IMR-90 (cell line): ENCODE measurements at regions not wholly inside any gene's neighbourhood (a gene's known extent, or its start where the extent isn't known, plus 50 kb on each side); places are given as distances from the start of the nearest gene placed in this dataset.

Experiments used
- BHLHE40 ChIP-seq: fragments of 150-350 bp; IDR thresholded peaks from 2 replicates; pipeline ENCODE4 v1.6.1; 2016; ENCODE audit warnings: mild to moderate bottlenecking, low read depth, low read length
- CEBPB ChIP-seq: IDR thresholded peaks from 2 replicates; pipeline ENCODE4 v1.6.1; 2012; ENCODE audit warnings: low read depth, low read length, improper control_type of control experiment
- MAZ ChIP-seq: IDR thresholded peaks from 2 replicates; pipeline ENCODE4 v1.6.1; 2012; ENCODE audit warnings: low read depth, mild to moderate bottlenecking, low read length, improper control_type of control experiment, moderate library complexity, borderline replicate concordance
- MXI1 ChIP-seq: IDR thresholded peaks from 2 replicates; pipeline ENCODE4 v1.6.1; 2012; ENCODE audit warnings: low read depth, mild to moderate bottlenecking, low read length, moderate library complexity, borderline replicate concordance
- NFE2L2 ChIP-seq: fragments of 150-350 bp; IDR thresholded peaks from 2 replicates; pipeline ENCODE4 v1.6.1; 2016; ENCODE audit warnings: low read depth, mild to moderate bottlenecking, low read length
- POLR2A ChIP-seq: IDR thresholded peaks from 2 replicates; pipeline ENCODE4 v1.6.1; 2012; ENCODE audit warnings: mild to moderate bottlenecking, low read depth, low read length
- RAD21 ChIP-seq: IDR thresholded peaks from 2 replicates; pipeline ENCODE4 v1.6.1; 2012; ENCODE audit warnings: low read length, improper control_type of control experiment
- RCOR1 ChIP-seq: IDR thresholded peaks from 2 replicates; pipeline ENCODE4 v1.6.1; 2012; ENCODE audit warnings: mild to moderate bottlenecking, low read length, improper control_type of control experiment; ENCODE audit not compliant: insufficient replicate concordance
- RFX5 ChIP-seq: IDR thresholded peaks from 2 replicates; pipeline ENCODE4 v1.8.0; 2012; ENCODE audit warnings: low read depth, mild to moderate bottlenecking, low read length, moderate library complexity
- SMC3 ChIP-seq: fragments of 150-350 bp; IDR thresholded peaks from 2 replicates; pipeline ENCODE4 v1.6.1; 2016; ENCODE audit warnings: low read depth, mild to moderate bottlenecking, antibody characterized with exemption, low read length, moderate library complexity
- TF ChIP-seq, protein P1 (sequence below): conservative IDR thresholded peaks from 2 replicates; pipeline ENCODE4 v1.5.1; 2012; ENCODE audit warnings: mild to moderate bottlenecking, low read depth, low read length, improper control_type of control experiment
- TF ChIP-seq, protein P2 (sequence below): fragments of 150-350 bp; IDR thresholded peaks from 2 replicates; pipeline ENCODE4 v1.6.1; 2017; ENCODE audit warnings: mild to moderate bottlenecking, antibody characterized with exemption, low read length, low read depth

DNA sequence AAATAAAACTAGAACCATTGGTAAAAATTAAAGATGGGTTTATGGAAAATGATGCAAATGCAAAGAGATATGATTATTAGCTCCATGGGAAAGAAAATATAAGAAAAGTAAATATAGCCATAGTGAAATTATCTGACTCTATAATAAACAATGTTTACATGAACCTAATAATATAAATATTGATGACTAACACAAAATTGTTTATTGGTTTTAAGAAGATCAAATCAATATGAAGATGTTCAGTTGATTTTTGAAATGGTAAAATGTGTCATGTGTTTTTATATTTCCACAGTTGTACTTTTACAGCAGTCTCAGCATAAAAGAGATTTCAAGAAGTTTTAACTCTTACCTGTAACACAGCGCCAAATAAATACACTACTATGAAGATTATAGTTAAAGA, 114.0 kb downstream of the SLC41A2 start:
- TF ChIP-seq, protein P1, sequence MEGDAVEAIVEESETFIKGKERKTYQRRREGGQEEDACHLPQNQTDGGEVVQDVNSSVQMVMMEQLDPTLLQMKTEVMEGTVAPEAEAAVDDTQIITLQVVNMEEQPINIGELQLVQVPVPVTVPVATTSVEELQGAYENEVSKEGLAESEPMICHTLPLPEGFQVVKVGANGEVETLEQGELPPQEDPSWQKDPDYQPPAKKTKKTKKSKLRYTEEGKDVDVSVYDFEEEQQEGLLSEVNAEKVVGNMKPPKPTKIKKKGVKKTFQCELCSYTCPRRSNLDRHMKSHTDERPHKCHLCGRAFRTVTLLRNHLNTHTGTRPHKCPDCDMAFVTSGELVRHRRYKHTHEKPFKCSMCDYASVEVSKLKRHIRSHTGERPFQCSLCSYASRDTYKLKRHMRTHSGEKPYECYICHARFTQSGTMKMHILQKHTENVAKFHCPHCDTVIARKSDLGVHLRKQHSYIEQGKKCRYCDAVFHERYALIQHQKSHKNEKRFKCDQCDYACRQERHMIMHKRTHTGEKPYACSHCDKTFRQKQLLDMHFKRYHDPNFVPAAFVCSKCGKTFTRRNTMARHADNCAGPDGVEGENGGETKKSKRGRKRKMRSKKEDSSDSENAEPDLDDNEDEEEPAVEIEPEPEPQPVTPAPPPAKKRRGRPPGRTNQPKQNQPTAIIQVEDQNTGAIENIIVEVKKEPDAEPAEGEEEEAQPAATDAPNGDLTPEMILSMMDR: no peak; the same call in 1 of the 2 replicates
- TF ChIP-seq BHLHE40 (no peak), POLR2A (no peak), CEBPB (no peak), SMC3 (no peak), NFE2L2 (no peak), RCOR1 (no peak), MXI1 (no peak), RFX5 (no peak), MAZ (no peak), RAD21 (no peak)
- TF ChIP-seq, protein P2, sequence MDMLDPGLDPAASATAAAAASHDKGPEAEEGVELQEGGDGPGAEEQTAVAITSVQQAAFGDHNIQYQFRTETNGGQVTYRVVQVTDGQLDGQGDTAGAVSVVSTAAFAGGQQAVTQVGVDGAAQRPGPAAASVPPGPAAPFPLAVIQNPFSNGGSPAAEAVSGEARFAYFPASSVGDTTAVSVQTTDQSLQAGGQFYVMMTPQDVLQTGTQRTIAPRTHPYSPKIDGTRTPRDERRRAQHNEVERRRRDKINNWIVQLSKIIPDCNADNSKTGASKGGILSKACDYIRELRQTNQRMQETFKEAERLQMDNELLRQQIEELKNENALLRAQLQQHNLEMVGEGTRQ: no peak
